GM23248 (cell line): ENCODE measurements at regions not wholly inside any gene's neighbourhood (a gene's known extent, or its start where the extent isn't known, plus 50 kb on each side); places are given as distances from the start of the nearest gene placed in this dataset.

Experiments used
- DNase-seq: peaks from one replicate; pipeline ENCODE4 v3.0.0-alpha.2; 2015
- H2AFZ ChIP-seq: fragments of 200-600 bp; sonication (generic); 2 replicates; pipeline ENCODE4 v1.6.1; 2016; ENCODE audit warnings: antibody characterized with exemption
- H3F3A ChIP-seq: fragments of 200-600 bp; sonication (generic); 2 replicates; pipeline ENCODE4 v1.6.1; 2016; ENCODE audit warnings: mild to moderate bottlenecking, antibody characterized with exemption, mixed run types; ENCODE audit not compliant: insufficient read depth
- H3K27ac ChIP-seq: fragments of 200-600 bp; sonication (generic); 2 replicates; pipeline ENCODE4 v1.5.1; 2016; ENCODE audit warnings: mild to moderate bottlenecking
- H3K27me3 ChIP-seq: fragments of 200-600 bp; sonication (generic); replicated peaks from 2 replicates; pipeline ENCODE4 v1.6.1; 2016; ENCODE audit warnings: mild to moderate bottlenecking; ENCODE audit not compliant: insufficient read depth
- H3K36me3 ChIP-seq: fragments of 200-600 bp; sonication (generic); 2 replicates; pipeline ENCODE4 v1.6.1; 2016; ENCODE audit warnings: low read depth, mild to moderate bottlenecking
- H3K4me1 ChIP-seq: fragments of 200-600 bp; sonication (generic); 2 replicates; pipeline ENCODE4 v1.6.1; 2016; ENCODE audit warnings: mild to moderate bottlenecking; ENCODE audit not compliant: insufficient read depth
- H3K4me2 ChIP-seq: fragments of 200-600 bp; sonication (generic); one replicate; pipeline ENCODE4 v1.6.1; 2016; ENCODE audit warnings: mild to moderate bottlenecking; ENCODE audit not compliant: unreplicated experiment
- H3K4me3 ChIP-seq: fragments of 200-600 bp; sonication (generic); 2 replicates; pipeline ENCODE4 v1.5.1; 2016; ENCODE audit warnings: mild to moderate bottlenecking
- H3K79me2 ChIP-seq: fragments of 200-600 bp; sonication (generic); 2 replicates; pipeline ENCODE4 v1.6.1; 2016; ENCODE audit warnings: mild to moderate bottlenecking; ENCODE audit not compliant: insufficient read depth
- H3K9ac ChIP-seq: fragments of 200-600 bp; sonication (generic); 2 replicates; pipeline ENCODE4 v1.6.1; 2016; ENCODE audit warnings: mild to moderate bottlenecking
- H3K9me2 ChIP-seq: fragments of 200-600 bp; sonication (generic); 2 replicates; pipeline ENCODE4 v1.6.1; 2016; ENCODE audit warnings: mixed run types, mild to moderate bottlenecking, moderate library complexity; ENCODE audit not compliant: insufficient read depth
- H3K9me3 ChIP-seq: fragments of 200-600 bp; sonication (generic); one replicate; pipeline ENCODE4 v1.6.1; 2017; ENCODE audit warnings: low read depth
- H4K20me1 ChIP-seq: fragments of 200-600 bp; sonication (generic); 2 replicates; pipeline ENCODE4 v1.6.0; 2016; ENCODE audit not compliant: insufficient read depth
- EZH2 ChIP-seq: fragments of 200-600 bp; sonication (generic); IDR thresholded peaks from 2 replicates; pipeline ENCODE4 v1.6.1; 2018; ENCODE audit warnings: antibody characterized with exemption, mild to moderate bottlenecking; ENCODE audit not compliant: insufficient read depth, poor library complexity, severe bottlenecking
- EZH2phosphoT487 ChIP-seq: fragments of 200-600 bp; sonication (generic); IDR thresholded peaks from 2 replicates; pipeline ENCODE4 v1.6.1; 2018; ENCODE audit warnings: antibody characterized with exemption, moderate library complexity, mild to moderate bottlenecking, low read depth; ENCODE audit not compliant: insufficient read depth
- WGBS, 2 experiments: methylation state at CpG; one replicate each; pipeline ENCODE4 v1.1.6; 2015 to 2017; ENCODE audit warnings: low lambda C conversion rate in 2 of 2, low coverage in 1 of 2; ENCODE audit errors: missing lambda C conversion rate in 2 of 2; 5-methylcytosine and 5-hydroxymethylcytosine counted together
- in situ Hi-C: fragments of 300-500 bp; cut with MboI; formaldehyde crosslinking; loops from 2 replicates; pipeline ENCODE4 v1.15.0; 2020

DNA sequence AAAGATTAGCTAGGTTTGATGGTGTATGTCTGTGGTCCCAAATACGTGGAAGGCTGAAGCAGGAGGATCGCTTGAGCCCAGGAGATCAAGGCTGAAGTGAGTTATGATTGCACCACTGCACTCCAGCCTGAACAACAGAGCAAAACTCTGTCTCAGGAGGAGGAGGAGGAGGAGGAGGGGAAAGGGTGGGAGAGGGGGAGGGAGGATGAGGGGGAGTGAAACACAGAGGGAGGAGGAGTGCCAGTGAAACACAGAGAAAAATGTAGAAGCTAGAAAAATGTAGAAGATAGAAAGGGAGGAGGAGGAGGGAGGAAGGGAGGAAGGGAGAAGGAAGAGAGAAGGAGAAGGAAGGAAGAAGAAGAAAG is 387.5 kb downstream of the MTX2 start:
- H3K9me2 ChIP-seq = no peaks in the 10 kb centered on the region
- no peaks in the 10 kb centered on the region for H3K36me3 ChIP-seq
- H4K20me1 ChIP-seq = no peaks in the 10 kb centered on the region
- peaks cover 11% of the 10 kb centered on the region for H3K4me1 ChIP-seq
- no peak overlapping the region for H2AFZ ChIP-seq
- no peak overlapping the region for H3K4me3 ChIP-seq
- 0 out of 2 replicates have a peak, but pooled peaks cover 8% of the 10 kb centered on the region for H3F3A ChIP-seq
- no peak overlapping the region for H3K9ac ChIP-seq
- TF ChIP-seq EZH2 = no peak
- TF ChIP-seq EZH2phosphoT487 = no peak
- no peaks in the 10 kb centered on the region for H3K9me3 ChIP-seq
- H3K4me2 ChIP-seq = no peak overlapping the region
- no peaks in the 10 kb centered on the region for H3K27me3 ChIP-seq
- H3K27ac ChIP-seq = no peak overlapping the region
- 92 to 95% methylated on average over 2 of the region's 2 CpGs for WGBS, 2 experiments
- in situ Hi-C loops = loop anchor here (10.0 kb wide), 1 partner anchor 158 kb away; no protein-coding TSS in a partner anchor
- no peaks in the 10 kb centered on the region for H3K79me2 ChIP-seq
- no peak for DNase-seq

DNA sequence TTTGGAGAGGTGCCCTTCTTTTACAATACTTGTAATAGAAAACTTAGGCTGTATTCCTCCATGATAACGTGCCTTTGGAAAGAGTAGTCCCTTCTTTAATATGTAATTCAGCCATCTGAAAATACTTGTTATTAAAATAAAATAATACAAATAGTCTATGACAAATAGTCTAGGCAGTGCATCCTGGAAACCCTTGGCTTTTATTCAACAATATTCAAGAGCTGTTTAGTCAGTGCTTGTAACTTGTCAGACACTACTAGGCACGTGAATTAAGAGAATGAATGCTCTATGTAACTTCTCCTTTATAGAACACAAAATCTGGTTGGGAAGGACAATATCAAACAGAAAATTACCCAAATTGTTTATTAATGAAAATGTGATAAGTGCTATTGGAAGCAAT is 388.2 kb downstream of the MTX2 start:
- in situ Hi-C loops = loop anchor here (10.0 kb wide), 1 partner anchor 157 kb away; no protein-coding TSS in a partner anchor
- H3K36me3 ChIP-seq = no peaks in the 10 kb centered on the region

DNA sequence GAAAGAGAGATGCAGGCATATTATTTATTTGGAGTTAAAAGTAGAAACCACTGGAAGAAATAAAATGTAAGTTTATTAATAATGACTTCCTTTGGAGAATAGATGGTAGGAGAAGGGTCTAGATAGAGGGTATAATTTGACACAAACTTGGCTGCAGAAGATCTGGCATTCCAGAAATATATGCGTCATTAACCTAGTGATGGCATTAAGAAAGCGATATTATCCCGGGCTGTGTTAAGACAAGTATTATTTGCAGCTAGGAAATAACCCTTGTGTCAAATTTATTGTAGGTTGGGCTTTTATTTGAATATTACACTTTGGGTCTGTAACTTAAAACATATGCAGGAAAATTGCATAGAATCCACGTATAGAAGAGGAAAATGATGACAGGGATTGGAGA is 389.5 kb downstream of the MTX2 start:
- H2AFZ ChIP-seq = no peak overlapping the region
- H3K36me3 ChIP-seq = no peaks in the 10 kb centered on the region
- WGBS, 2 experiments = 92 to 94% methylated on average over 4 of the region's 4 CpGs
- H3K4me1 ChIP-seq = peaks cover 11% of the 10 kb centered on the region
- no peaks in the 10 kb centered on the region for H4K20me1 ChIP-seq
- no peak overlapping the region for H3K27ac ChIP-seq
- TF ChIP-seq EZH2phosphoT487 (no peak), EZH2 (no peak)
- no peaks in the 10 kb centered on the region for H3K79me2 ChIP-seq
- DNase-seq = no peak
- no peak overlapping the region for H3K9ac ChIP-seq
- no peaks in the 10 kb centered on the region for H3K27me3 ChIP-seq
- no peak overlapping the region for H3K4me2 ChIP-seq
- H3K9me2 ChIP-seq = no peaks in the 10 kb centered on the region
- H3K4me3 ChIP-seq = no peak overlapping the region
- 0 out of 2 replicates have a peak, but pooled peaks cover under 1% of the 10 kb centered on the region for H3F3A ChIP-seq
- in situ Hi-C loops = loop anchor here (10.0 kb wide), 1 partner anchor 156 kb away; no protein-coding TSS in a partner anchor
- H3K9me3 ChIP-seq = no peaks in the 10 kb centered on the region

More for the DNA sequence above, 388.2 kb downstream of the MTX2 start:
- no peak overlapping the region for H2AFZ ChIP-seq
- H3K4me2 ChIP-seq = no peak overlapping the region
- 0 out of 2 replicates have a peak, but pooled peaks cover 8% of the 10 kb centered on the region for H3F3A ChIP-seq
- no peak overlapping the region for H3K4me3 ChIP-seq
- 27 to 35% methylated on average over 2 of the region's 2 CpGs for WGBS, 2 experiments
- H3K9me3 ChIP-seq = no peaks in the 10 kb centered on the region
- H3K9me2 ChIP-seq = no peaks in the 10 kb centered on the region
- H3K79me2 ChIP-seq = no peaks in the 10 kb centered on the region
- H3K4me1 ChIP-seq = peaks cover 11% of the 10 kb centered on the region
- DNase-seq = peak; percentile 60
- H3K27me3 ChIP-seq = no peaks in the 10 kb centered on the region
- H3K27ac ChIP-seq = no peak overlapping the region
- no peak for TF ChIP-seq EZH2phosphoT487
- TF ChIP-seq EZH2 = no peak
- no peaks in the 10 kb centered on the region for H4K20me1 ChIP-seq
- H3K9ac ChIP-seq = no peak overlapping the region

DNA sequence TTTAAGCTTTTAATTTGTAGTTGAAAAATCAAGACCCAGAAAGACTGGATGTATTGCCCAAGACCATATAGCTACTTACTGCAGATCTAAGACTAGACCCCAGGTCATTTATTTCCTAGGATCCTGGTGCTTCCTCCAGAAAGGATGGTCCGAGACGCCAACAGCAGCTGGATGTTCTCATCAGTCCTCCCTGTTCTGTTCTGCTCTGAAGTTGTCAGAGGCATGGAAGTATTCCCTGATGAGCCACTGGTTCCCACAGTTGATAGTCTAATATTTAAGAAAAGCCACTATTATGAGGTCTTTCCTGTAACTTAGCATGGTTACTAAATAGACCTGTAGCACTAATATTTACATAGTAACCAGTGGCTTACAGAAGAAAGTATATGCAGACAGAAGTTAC is 393.5 kb downstream of the MTX2 start:
- Histone ChIP-seq H3F3A (no peaks in the 10 kb centered on the region), H2AFZ (no peak overlapping the region), H3K27ac (no peak overlapping the region), H4K20me1 (no peaks in the 10 kb centered on the region), H3K79me2 (no peaks in the 10 kb centered on the region), H3K9me2 (no peaks in the 10 kb centered on the region), H3K4me2 (no peak overlapping the region), H3K9me3 (no peaks in the 10 kb centered on the region), H3K27me3 (no peaks in the 10 kb centered on the region), H3K9ac (no peak overlapping the region), H3K4me3 (no peak overlapping the region), H3K4me1 (no peaks in the 10 kb centered on the region), H3K36me3 (no peaks in the 10 kb centered on the region)
- no peak for DNase-seq
- in situ Hi-C loops = loop anchor here (10.0 kb wide), 1 partner anchor 482 kb away; no protein-coding TSS in a partner anchor
- no peak for TF ChIP-seq EZH2phosphoT487
- no peak for TF ChIP-seq EZH2
- WGBS, 2 experiments = 95% methylated on average over 2 of the region's 2 CpGs
